IPS-18a (cell line): ENCODE measurements at regions not wholly inside any gene's neighbourhood (a gene's known extent, or its start where the extent isn't known, plus 50 kb on each side); places are given as distances from the start of the nearest gene placed in this dataset.

Experiments
- H3K27ac ChIP-seq: one replicate; pipeline ENCODE4 v1.5.1; 2013; ENCODE audit warnings: low read length
- H3K27me3 ChIP-seq: one replicate; pipeline ENCODE4 v1.6.1; 2013; ENCODE audit warnings: mild to moderate bottlenecking, low read length; ENCODE audit not compliant: control insufficient read depth, insufficient read depth
- H3K36me3 ChIP-seq: one replicate; pipeline ENCODE4 v1.6.1; 2013; ENCODE audit warnings: low read depth, low read length; ENCODE audit not compliant: control insufficient read depth
- H3K4me1 ChIP-seq: one replicate; pipeline ENCODE4 v1.6.1; 2013; ENCODE audit warnings: low read depth, low read length; ENCODE audit not compliant: control insufficient read depth
- H3K4me3 ChIP-seq: one replicate; pipeline ENCODE4 v1.5.1; 2013; ENCODE audit warnings: low read length
- H3K9ac ChIP-seq: one replicate; pipeline ENCODE4 v1.6.1; 2013; ENCODE audit warnings: mild to moderate bottlenecking, low read length, moderate library complexity
- H3K9me3 ChIP-seq: one replicate; pipeline ENCODE4 v1.6.1; 2013; ENCODE audit warnings: low read depth, low read length; ENCODE audit not compliant: control insufficient read depth

GRCh38 chr15:25624504-25625177 lies 185.8 kb upstream of the UBE3A start:
- Histone ChIP-seq H3K36me3 (no peaks in the 10 kb centered on the region), H3K9me3 (no peaks in the 10 kb centered on the region), H3K4me1 (no peaks in the 10 kb centered on the region), H3K9ac (no peak overlapping the region), H3K27ac (no peak overlapping the region), H3K27me3 (no peaks in the 10 kb centered on the region), H3K4me3 (no peak overlapping the region)

DNA sequence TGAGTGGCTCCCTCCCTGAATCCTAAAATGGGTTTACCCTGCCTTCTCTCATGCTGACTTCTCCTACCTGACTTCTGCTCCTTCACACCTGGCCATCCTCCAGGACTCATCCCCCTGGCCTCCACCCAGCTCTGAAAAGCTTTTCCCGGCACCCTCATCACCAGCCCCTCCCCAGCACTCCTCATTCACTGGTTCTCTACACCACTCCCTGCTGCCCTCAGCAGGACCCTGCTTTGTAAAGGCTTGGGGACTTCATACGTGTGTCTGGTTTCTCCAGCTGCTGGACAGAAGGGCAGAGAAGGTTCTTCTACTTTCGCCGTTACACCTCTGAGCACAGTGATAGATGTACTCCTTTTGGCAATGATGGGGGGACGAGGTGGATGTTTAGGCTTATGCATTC lies 184.9 kb upstream of the UBE3A start:
- Histone ChIP-seq H3K4me1 (no peaks in the 10 kb centered on the region), H3K36me3 (no peaks in the 10 kb centered on the region), H3K9me3 (no peaks in the 10 kb centered on the region), H3K27me3 (no peaks in the 10 kb centered on the region), H3K27ac (no peak overlapping the region), H3K9ac (no peak overlapping the region), H3K4me3 (no peak overlapping the region)

- H3K27ac ChIP-seq = no peak overlapping the region
- no peaks in the 10 kb centered on the region for H3K4me1 ChIP-seq
- H3K9ac ChIP-seq = no peak overlapping the region
- H3K4me3 ChIP-seq = no peak overlapping the region
- no peaks in the 10 kb centered on the region for H3K36me3 ChIP-seq
- no peaks in the 10 kb centered on the region for H3K9me3 ChIP-seq
- no peaks in the 10 kb centered on the region for H3K27me3 ChIP-seq
These were observed 181.6 kb upstream of the UBE3A start for GRCh38 chr15:25620466-25620865.

GRCh38 chr15:25619761-25620160 lies 180.9 kb upstream of the UBE3A start:
- Histone ChIP-seq H3K27ac (no peak overlapping the region), H3K9me3 (no peaks in the 10 kb centered on the region), H3K4me1 (no peaks in the 10 kb centered on the region), H3K36me3 (no peaks in the 10 kb centered on the region), H3K27me3 (no peaks in the 10 kb centered on the region), H3K4me3 (no peak overlapping the region), H3K9ac (no peak overlapping the region)

GRCh38 chr15:25619076-25619475 lies 180.3 kb upstream of the UBE3A start:
- Histone ChIP-seq H3K4me3 (no peak overlapping the region), H3K9me3 (no peaks in the 10 kb centered on the region), H3K27me3 (no peaks in the 10 kb centered on the region), H3K36me3 (no peaks in the 10 kb centered on the region), H3K27ac (no peak overlapping the region), H3K9ac (no peak overlapping the region), H3K4me1 (no peaks in the 10 kb centered on the region)

DNA sequence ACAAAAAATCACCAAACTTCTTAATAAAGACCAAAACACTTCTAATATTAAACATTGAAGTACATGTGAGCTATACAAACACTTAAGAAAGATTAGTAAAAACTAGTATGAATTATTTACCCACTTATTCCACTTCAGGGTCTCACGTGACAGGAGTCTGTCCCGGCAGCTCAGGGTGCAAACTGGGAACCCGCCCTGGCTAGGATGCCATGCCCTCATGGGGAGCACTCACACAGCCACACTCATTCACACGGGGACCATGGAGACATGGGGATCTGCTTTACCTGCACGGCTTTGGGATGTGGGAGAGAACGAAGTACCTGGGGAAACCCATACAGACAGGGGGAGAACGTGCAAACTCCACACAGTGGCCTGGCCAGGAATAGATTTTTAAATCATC lies 179.3 kb upstream of the UBE3A start:
- Histone ChIP-seq H3K4me1 (no peaks in the 10 kb centered on the region), H3K4me3 (no peak overlapping the region), H3K36me3 (no peaks in the 10 kb centered on the region), H3K27me3 (no peaks in the 10 kb centered on the region), H3K9ac (no peak overlapping the region), H3K9me3 (no peaks in the 10 kb centered on the region), H3K27ac (no peak overlapping the region)

GRCh38 chr15:25616471-25616870 lies 177.6 kb upstream of the UBE3A start:
- Histone ChIP-seq H3K4me3 (no peak overlapping the region), H3K4me1 (no peaks in the 10 kb centered on the region), H3K36me3 (no peaks in the 10 kb centered on the region), H3K27ac (no peak overlapping the region), H3K9ac (no peak overlapping the region), H3K27me3 (no peaks in the 10 kb centered on the region), H3K9me3 (no peaks in the 10 kb centered on the region)

DNA sequence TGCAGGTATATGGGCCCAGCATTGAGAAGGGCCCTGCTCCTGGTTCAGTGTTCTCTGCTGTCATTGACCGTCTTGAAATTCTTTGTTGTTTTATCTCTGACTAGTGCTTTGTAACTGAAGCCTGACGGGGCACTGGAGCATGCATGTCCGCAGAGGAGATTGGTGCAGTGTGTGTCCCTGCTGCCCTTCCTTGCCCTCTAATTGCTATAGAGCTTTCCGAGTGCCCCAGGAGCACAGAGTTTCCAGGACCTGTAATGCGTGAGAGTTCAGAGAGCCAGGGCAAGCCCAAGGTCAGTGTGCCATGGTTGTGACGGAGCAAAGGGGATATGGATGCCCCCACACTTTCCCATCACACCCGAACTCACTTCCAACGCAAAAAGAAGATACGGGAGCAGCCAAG lies 174.3 kb upstream of the UBE3A start:
- Histone ChIP-seq H3K9me3 (no peaks in the 10 kb centered on the region), H3K9ac (no peak overlapping the region), H3K4me1 (no peaks in the 10 kb centered on the region), H3K27ac (no peak overlapping the region), H3K36me3 (no peaks in the 10 kb centered on the region), H3K27me3 (no peaks in the 10 kb centered on the region), H3K4me3 (no peak overlapping the region)

- H3K27me3 ChIP-seq = no peaks in the 10 kb centered on the region
- H3K9me3 ChIP-seq = no peaks in the 10 kb centered on the region
- no peak overlapping the region for H3K27ac ChIP-seq
- H3K4me1 ChIP-seq = no peaks in the 10 kb centered on the region
- no peak overlapping the region for H3K9ac ChIP-seq
- no peak overlapping the region for H3K4me3 ChIP-seq
- no peaks in the 10 kb centered on the region for H3K36me3 ChIP-seq
These were observed 172.8 kb upstream of the UBE3A start for GRCh38 chr15:25611603-25612002.

- no peaks in the 10 kb centered on the region for H3K27me3 ChIP-seq
- no peak overlapping the region for H3K9ac ChIP-seq
- no peaks in the 10 kb centered on the region for H3K36me3 ChIP-seq
- H3K4me1 ChIP-seq = no peaks in the 10 kb centered on the region
- no peak overlapping the region for H3K4me3 ChIP-seq
- H3K27ac ChIP-seq = no peak overlapping the region
- H3K9me3 ChIP-seq = no peaks in the 10 kb centered on the region
These were observed 170.5 kb upstream of the UBE3A start for GRCh38 chr15:25609371-25609770.

- Histone ChIP-seq H3K9me3 (no peaks in the 10 kb centered on the region), H3K36me3 (no peaks in the 10 kb centered on the region), H3K4me1 (no peaks in the 10 kb centered on the region), H3K4me3 (no peak overlapping the region), H3K27ac (no peak overlapping the region), H3K9ac (no peak overlapping the region), H3K27me3 (no peaks in the 10 kb centered on the region)
These were observed 170.1 kb upstream of the UBE3A start for GRCh38 chr15:25608926-25609325.

DNA sequence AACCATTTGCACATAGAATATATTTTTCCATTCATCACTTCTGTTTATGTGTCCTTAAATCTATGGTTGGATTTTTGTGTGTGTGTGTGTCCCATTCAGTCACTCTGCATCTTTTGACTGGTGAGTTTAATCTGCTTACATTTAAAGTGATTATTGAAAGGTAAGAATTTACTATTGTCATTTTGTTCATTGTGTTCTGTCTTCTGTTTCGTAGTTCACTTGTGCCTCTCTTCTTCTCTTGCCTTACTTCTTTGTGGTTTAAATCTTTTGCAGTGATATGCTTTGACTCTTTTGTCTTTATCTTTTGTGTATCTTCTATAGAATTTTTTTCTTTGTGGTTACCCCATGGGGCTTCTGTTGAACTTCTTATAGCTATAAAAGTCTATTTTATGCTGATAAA lies 166.3 kb upstream of the UBE3A start:
- no peak overlapping the region for H3K9ac ChIP-seq
- H3K36me3 ChIP-seq = no peaks in the 10 kb centered on the region
- H3K9me3 ChIP-seq = no peaks in the 10 kb centered on the region
- H3K4me3 ChIP-seq = no peak overlapping the region
- no peak overlapping the region for H3K27ac ChIP-seq
- H3K4me1 ChIP-seq = no peaks in the 10 kb centered on the region
- no peaks in the 10 kb centered on the region for H3K27me3 ChIP-seq
